B cell (primary cell): ENCODE measurements at regions not wholly inside any gene's neighbourhood (a gene's known extent, or its start where the extent isn't known, plus 50 kb on each side); places are given as distances from the start of the nearest gene placed in this dataset.

Experiments used
- ATAC-seq: fragments of 200-7000 bp; cut with Tn5 transposase; one replicate; pipeline ENCODE4 v1.10.0; 2021; ENCODE audit warnings: low read depth, mild to moderate bottlenecking, moderate number of reproducible peaks, moderate library complexity
- CTCF ChIA-PET: fragments of 350-600 bp; sonication (Branson Sonifier 250); formaldehyde crosslinking; loops from one replicate; lab custom pipeline; 2021; ENCODE audit warnings: antibody characterized with exemption, inconsistent platforms; lab: Charles Lee
- POLR2A ChIA-PET: fragments of 350-600 bp; sonication (Branson Sonifier 250); formaldehyde crosslinking; loops from one replicate; lab custom pipeline; 2021; ENCODE audit warnings: antibody characterized with exemption; lab: Charles Lee
- DNase-seq: peaks from one replicate; pipeline ENCODE4 v3.0.0; 2013
- H2AFZ ChIP-seq: 2 replicates; pipeline ENCODE4 v1.6.1; 2012; ENCODE audit warnings: mild to moderate bottlenecking, low read depth, low read length; ENCODE audit not compliant: insufficient read depth, poor library complexity, severe bottlenecking
- H3K27ac ChIP-seq, 2 donors: 1 replicate in 1 of 2; 2 replicates in 1 of 2; pipeline ENCODE4 v1.5.1; 2012 to 2013; ENCODE audit warnings: low read length in 2 of 2, mild to moderate bottlenecking in 2 of 2, moderate library complexity in 1 of 2
- H3K27me3 ChIP-seq, 4 experiments: fragments of 200-600 bp in 1 of 4; sonication (generic) in 1 of 4; replicated peaks in 1 of 4; 1 replicate in 2 of 4; 2 replicates in 2 of 4; pipeline versions ENCODE4 v1.6.1 to v1.7.0; 2013 to 2016; ENCODE audit warnings: low read length in 3 of 4, mild to moderate bottlenecking in 2 of 4, mixed read lengths in 1 of 4, moderate library complexity in 1 of 4; ENCODE audit not compliant: insufficient read depth in 4 of 4, control insufficient read depth in 3 of 4; ENCODE audit errors: control extremely low read depth in 1 of 4
- H3K36me3 ChIP-seq, 2 experiments: replicated peaks in 1 of 2; 1 replicate in 1 of 2; 2 replicates in 1 of 2; pipeline versions ENCODE4 v1.6.1 to v1.7.1; 2013; ENCODE audit warnings: low read length in 1 of 2; ENCODE audit not compliant: insufficient read depth in 2 of 2, control insufficient read depth in 1 of 2; ENCODE audit errors: control extremely low read depth in 1 of 2, extremely low read depth in 1 of 2
- H3K4me1 ChIP-seq, 2 donors: fragments of 200-600 bp in 1 of 2; sonication (generic) in 1 of 2; 1 replicate in 1 of 2; 2 replicates in 1 of 2; pipeline versions ENCODE4 v1.5.1 to v1.6.1; 2013 to 2017; ENCODE audit warnings: low read length in 2 of 2; ENCODE audit not compliant: control insufficient read depth in 2 of 2, insufficient read depth in 2 of 2
- H3K4me2 ChIP-seq: replicated peaks from 2 replicates; pipeline ENCODE3; 2012; ENCODE audit warnings: mild to moderate bottlenecking, low read depth, low read length; ENCODE audit not compliant: poor library complexity, severe bottlenecking
- H3K4me3 ChIP-seq, 5 experiments: fragments of 200-600 bp in 1 of 5; sonication (generic) in 1 of 5; 1 replicate in 3 of 5; 2 replicates in 2 of 5; pipeline versions ENCODE4 v1.5.1 to v1.7.0; 2011 to 2016; ENCODE audit warnings: low read length in 4 of 5, mild to moderate bottlenecking in 4 of 5, low read depth in 2 of 5, control low read depth in 1 of 5, moderate library complexity in 1 of 5; ENCODE audit not compliant: insufficient read depth in 1 of 5; ENCODE audit errors: control extremely low read depth in 1 of 5, extremely low read depth in 1 of 5
- H3K79me2 ChIP-seq: fragments of 200-600 bp; sonication (generic); one replicate; pipeline ENCODE4 v1.6.0; 2016; ENCODE audit warnings: low read length; ENCODE audit not compliant: control insufficient read depth, insufficient read depth
- H3K9ac ChIP-seq: fragments of 200-600 bp; sonication (generic); 2 replicates; pipeline ENCODE4 v1.6.1; 2017; ENCODE audit warnings: mild to moderate bottlenecking, low read length, moderate library complexity
- H3K9me3 ChIP-seq, 3 donors: one replicate each; pipeline versions ENCODE4 v1.6.1 to v1.7.1; 2013; ENCODE audit warnings: low read length in 2 of 3; ENCODE audit not compliant: control insufficient read depth in 2 of 3, insufficient read depth in 1 of 3; ENCODE audit errors: control extremely low read depth in 1 of 3
- H4K20me1 ChIP-seq: 2 replicates; pipeline ENCODE4 v1.6.0; 2012; ENCODE audit warnings: mild to moderate bottlenecking, low read length; ENCODE audit not compliant: insufficient read depth, control insufficient read depth, poor library complexity, severe bottlenecking
- H3K27ac Mint-ChIP-seq: one replicate; pipeline ENCODE4 v1.8.0; 2021; ENCODE audit warnings: mixed read lengths
- H3K27me3 Mint-ChIP-seq: one replicate; pipeline ENCODE4 v1.8.0; 2021; ENCODE audit warnings: mixed read lengths
- H3K4me1 Mint-ChIP-seq: one replicate; pipeline ENCODE4 v1.8.0; 2021; ENCODE audit warnings: mixed read lengths
- H3K4me3 Mint-ChIP-seq: one replicate; pipeline ENCODE4 v1.8.0; 2021; ENCODE audit warnings: mixed read lengths
- H3K9me3 Mint-ChIP-seq: one replicate; pipeline ENCODE4 v1.8.0; 2022; ENCODE audit warnings: mixed read lengths; ENCODE audit not compliant: insufficient read depth
- EZH2 ChIP-seq: IDR thresholded peaks from 2 replicates; pipeline ENCODE4 v1.6.1; 2012; ENCODE audit warnings: borderline replicate concordance, low read depth, mild to moderate bottlenecking, moderate library complexity, low read length; ENCODE audit not compliant: insufficient read depth, poor library complexity, severe bottlenecking
- WGBS: methylation state at CpG from one replicate; pipeline ENCODE4 v1.1.5; 2013; ENCODE audit warnings: missing lambda C conversion rate; ENCODE audit not compliant: insufficient coverage; 5-methylcytosine and 5-hydroxymethylcytosine counted together
- intact Hi-C: fragments of 100-400 bp; cut with micrococcal nuclease; formaldehyde crosslinking; loops from one replicate; pipeline ENCODE4 v1.10.0; 2022
- TF ChIP-seq, protein P1 (sequence below): fragments of 200-600 bp; IDR thresholded peaks from one replicate; pipeline ENCODE4 v1.8.0; 2022; ENCODE audit warnings: antibody characterized with exemption, mild to moderate bottlenecking

- intact Hi-C loops = no loop called here
- CTCF ChIA-PET = no interaction called here
These were observed 53.1 kb upstream of the PPP2R5A start for GRCh38 chr1:212232090-212232489.

DNA sequence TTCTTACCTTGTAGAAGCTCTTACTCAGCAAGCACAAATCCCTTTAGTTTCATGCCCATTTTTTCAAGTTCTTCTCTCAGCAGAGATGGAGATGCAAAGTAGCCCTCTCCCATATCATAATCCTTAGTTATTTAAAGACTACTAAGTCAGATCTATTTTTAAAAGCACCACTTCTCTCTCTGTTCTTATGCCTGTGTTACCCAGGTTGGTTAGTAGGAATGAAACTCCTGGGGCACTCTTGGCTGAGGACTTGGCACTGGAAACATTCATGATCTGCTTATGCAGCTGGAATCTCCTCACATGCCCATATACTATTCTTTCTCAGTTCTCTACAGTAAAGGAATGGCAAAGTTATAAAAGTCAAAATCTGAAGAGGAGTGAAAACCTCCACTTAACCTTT is 51.9 kb upstream of the PPP2R5A start:
- no peaks in the 10 kb centered on the region for H3K9me3 ChIP-seq
- H3K9ac ChIP-seq = no peak overlapping the region
- no peak overlapping the region for H2AFZ ChIP-seq
- CTCF ChIA-PET = no interaction called here
- TF ChIP-seq EZH2 = no peak
- Mint-ChIP-seq H3K27me3 (peaks cover 23% of the 10 kb centered on the region), H3K4me3 (no peak overlapping the region), H3K4me1 (no peaks in the 10 kb centered on the region), H3K9me3 (no peaks in the 10 kb centered on the region), H3K27ac (no peak overlapping the region)
- DNase-seq (no peak), ATAC-seq (no peak)
- no peak overlapping the region for H3K4me3 ChIP-seq
- H3K27me3 ChIP-seq = no peaks in the 10 kb centered on the region
- POLR2A ChIA-PET = no interaction called here
- no peaks in the 10 kb centered on the region for H3K36me3 ChIP-seq
- intact Hi-C loops = no loop called here
- no peak overlapping the region for H3K27ac ChIP-seq
- no peaks in the 10 kb centered on the region for H4K20me1 ChIP-seq
- H3K79me2 ChIP-seq = no peaks in the 10 kb centered on the region
- H3K4me1 ChIP-seq = no peaks in the 10 kb centered on the region
- no peak overlapping the region for H3K4me2 ChIP-seq

More at GRCh38 chr1:212232090-212232489, 53.1 kb upstream of the PPP2R5A start:
- Mint-ChIP-seq H3K27ac (no peak overlapping the region), H3K9me3 (no peaks in the 10 kb centered on the region), H3K4me3 (no peak overlapping the region), H3K27me3 (peaks cover 23% of the 10 kb centered on the region), H3K4me1 (peaks cover 1% of the 10 kb centered on the region)
- POLR2A ChIA-PET = no interaction called here
- Histone ChIP-seq H3K4me2 (no peak overlapping the region), H3K4me1 (no peaks in the 10 kb centered on the region), H3K9me3 (no peaks in the 10 kb centered on the region), H3K27me3 (no peaks in the 10 kb centered on the region), H3K79me2 (no peaks in the 10 kb centered on the region), H3K36me3 (no peaks in the 10 kb centered on the region), H2AFZ (no peak overlapping the region), H4K20me1 (no peaks in the 10 kb centered on the region), H3K9ac (no peak overlapping the region), H3K27ac (no peak overlapping the region), H3K4me3 (no peak overlapping the region)
- DNase-seq = no peak
- no peak for ATAC-seq
- 88% methylated on average over 1 of the region's 3 CpGs for WGBS
- no peak for TF ChIP-seq EZH2
- TF ChIP-seq, protein P1, sequence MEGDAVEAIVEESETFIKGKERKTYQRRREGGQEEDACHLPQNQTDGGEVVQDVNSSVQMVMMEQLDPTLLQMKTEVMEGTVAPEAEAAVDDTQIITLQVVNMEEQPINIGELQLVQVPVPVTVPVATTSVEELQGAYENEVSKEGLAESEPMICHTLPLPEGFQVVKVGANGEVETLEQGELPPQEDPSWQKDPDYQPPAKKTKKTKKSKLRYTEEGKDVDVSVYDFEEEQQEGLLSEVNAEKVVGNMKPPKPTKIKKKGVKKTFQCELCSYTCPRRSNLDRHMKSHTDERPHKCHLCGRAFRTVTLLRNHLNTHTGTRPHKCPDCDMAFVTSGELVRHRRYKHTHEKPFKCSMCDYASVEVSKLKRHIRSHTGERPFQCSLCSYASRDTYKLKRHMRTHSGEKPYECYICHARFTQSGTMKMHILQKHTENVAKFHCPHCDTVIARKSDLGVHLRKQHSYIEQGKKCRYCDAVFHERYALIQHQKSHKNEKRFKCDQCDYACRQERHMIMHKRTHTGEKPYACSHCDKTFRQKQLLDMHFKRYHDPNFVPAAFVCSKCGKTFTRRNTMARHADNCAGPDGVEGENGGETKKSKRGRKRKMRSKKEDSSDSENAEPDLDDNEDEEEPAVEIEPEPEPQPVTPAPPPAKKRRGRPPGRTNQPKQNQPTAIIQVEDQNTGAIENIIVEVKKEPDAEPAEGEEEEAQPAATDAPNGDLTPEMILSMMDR = no peak
